GM12892 (cell line): ENCODE measurements at regions not wholly inside any gene's neighbourhood (a gene's known extent, or its start where the extent isn't known, plus 50 kb on each side); places are given as distances from the start of the nearest gene placed in this dataset.

Source experiments
- POLR2A ChIP-seq: IDR thresholded peaks from 2 replicates; pipeline ENCODE4 v1.6.1; 2011; ENCODE audit warnings: low read depth, low read length, control low read depth
- POLR2AphosphoS5 ChIP-seq: IDR thresholded peaks from 2 replicates; pipeline ENCODE4 v1.6.1; 2011; ENCODE audit warnings: low read depth, low read length, control low read depth
- TAF1 ChIP-seq: IDR thresholded peaks from 2 replicates; pipeline ENCODE4 v1.6.1; 2011; ENCODE audit warnings: low read depth, mild to moderate bottlenecking, control low read depth, low read length, borderline replicate concordance

DNA sequence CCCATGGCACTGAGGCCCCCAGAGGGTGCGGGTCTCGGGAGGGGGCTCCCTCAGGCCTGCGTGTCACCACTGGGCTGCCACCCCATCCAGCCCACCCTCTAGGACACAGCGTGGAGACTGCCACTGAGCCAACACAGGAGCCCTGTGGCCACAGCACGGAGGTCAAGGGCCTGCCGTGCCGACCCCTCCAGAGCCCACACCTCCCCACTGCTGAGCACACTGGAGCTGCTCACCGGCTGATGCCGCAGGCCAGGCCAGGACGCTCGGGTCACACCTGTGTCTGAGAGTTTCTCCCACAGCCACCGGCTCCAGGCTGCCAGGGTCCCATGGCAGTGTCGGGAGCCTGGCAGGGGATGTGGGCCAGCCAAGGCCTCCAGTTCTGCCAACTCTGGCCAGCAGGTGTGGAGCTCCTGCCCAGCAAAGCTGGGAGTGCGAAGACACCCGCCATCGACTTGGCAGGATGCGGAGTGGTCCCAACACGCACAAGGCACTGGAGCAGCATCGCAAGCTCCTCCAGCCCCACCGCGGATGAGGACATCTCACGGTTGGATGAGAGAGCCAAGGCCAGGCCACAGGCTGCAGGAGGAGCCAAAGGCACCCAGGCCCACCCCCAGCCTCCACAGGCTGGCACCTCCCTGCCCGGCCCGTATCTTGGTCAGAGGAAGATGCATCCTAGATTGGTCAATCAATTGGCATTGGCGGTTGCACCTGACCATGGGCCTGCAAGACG lies 187.1 kb downstream of the BRD1 start:
- no peak for TF ChIP-seq POLR2AphosphoS5
- TF ChIP-seq POLR2A = no peak
- TF ChIP-seq TAF1 = no peak
